Activated CD4-positive, CD25-positive, alpha-beta regulatory T cell treated with anti-CD3 and anti-CD28 coated beads, Interleukin-2, amount 50 U/mL, for 24 hours (primary cell): ENCODE measurements at regions not wholly inside any gene's neighbourhood (a gene's known extent, or its start where the extent isn't known, plus 50 kb on each side); places are given as distances from the start of the nearest gene placed in this dataset.

ENCODE experiments used
- ATAC-seq, 2 donors: fragments of 150-1000 bp; cut with Tn5 transposase; one replicate each; pipeline ENCODE4 v1.10.0; 2021; ENCODE audit warnings: mild to moderate bottlenecking in 1 of 2, moderate library complexity in 1 of 2

DNA sequence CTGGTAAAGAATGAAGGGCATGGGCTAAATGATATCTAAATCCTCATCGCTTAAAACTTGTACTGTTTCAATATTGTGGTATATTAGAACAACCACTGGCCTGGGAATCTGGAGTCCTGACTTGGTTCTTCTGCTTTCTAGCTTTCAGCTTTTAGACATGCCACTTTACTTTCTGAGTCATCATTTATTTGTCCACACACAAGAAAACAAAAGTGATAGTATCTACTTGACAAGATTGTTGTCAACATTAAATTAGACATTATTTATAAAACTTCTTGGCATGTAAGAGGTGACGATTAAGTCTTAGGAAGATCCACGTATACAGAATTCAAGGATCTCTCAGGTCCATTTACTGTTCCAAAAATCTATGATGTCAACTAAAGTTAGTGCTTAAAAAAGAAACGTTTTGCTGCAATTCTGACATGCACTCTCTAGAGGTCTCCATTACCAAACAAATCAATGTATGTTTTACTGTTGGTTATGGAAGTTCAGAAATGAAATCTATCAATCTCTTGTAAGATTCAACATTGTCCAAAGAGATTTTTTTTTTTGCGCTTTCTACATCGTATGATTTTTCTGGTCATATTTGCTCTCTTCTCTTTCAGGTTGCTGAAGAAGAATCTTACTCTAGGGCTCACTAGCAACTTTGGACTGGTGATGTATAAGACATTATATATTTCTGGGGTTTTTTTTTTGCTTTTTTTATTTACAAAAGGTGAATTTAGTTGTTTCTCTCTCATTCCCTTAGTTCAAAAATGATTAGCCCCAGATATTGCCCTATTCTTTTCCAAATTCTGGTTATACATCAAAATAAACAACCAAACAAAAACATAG lies 53.6 kb upstream of the DYNC1I1 start:
- no peak for ATAC-seq

GRCh38 chr7:95716357-95717122 lies 55.8 kb upstream of the DYNC1I1 start:
- no peak for ATAC-seq

DNA sequence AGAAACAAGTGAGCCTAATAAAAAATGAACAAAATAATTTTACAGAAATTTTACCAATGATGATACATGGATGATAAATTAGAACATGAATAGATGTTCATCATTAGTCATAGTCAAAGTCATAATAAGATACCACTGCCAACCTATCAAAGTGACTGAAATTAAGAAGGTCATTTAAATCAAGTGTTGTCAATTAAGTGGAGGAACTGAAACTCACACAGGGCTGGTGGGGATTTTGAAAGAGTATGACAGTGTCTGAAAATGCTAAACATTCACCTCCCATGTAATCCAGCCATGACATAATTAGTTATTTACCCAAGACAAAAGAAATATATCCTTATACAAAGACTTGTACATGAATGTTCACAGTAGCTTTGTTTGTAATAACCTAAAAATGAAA lies 57.1 kb upstream of the DYNC1I1 start:
- ATAC-seq: peak in 1 of 2 donors; percentile 38

DNA sequence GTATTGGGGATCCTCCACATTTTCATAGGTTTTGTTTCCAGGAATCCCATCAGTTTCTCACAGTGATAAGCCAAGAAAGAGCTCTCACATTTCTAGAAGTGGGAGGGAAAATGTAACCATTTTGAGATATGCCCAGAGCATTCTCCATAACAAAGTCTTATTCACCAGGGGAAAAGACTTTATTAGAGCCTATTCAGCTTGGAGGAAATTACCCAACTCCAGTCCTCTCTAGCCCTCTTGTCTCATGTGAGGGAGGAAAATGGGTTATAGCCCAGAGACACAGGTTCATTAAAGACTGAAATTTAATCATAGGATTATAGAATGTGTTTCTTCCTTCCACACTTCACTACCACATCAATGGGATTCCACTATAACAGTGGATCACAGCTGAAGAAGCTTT lies 61.6 kb upstream of the DYNC1I1 start:
- ATAC-seq: no peak

DNA sequence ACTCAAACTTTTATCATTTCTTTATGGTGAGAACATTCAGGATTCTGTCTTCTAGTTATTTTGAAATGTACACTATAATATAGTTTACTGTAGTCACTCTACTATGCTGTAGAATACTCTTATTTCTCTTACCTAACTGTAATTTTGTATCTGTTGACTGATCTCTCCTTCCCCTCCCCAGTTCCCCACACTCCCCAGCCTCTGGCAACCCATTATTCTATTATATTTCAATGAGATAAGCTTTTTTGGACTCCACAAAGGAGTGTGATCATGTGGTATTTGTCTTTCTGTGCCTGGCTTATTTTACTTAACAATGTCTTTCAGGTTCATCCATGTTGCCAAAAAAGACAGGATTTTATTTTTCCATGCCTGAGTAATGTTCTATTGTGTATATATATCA lies 71.4 kb upstream of the DYNC1I1 start:
- ATAC-seq: no peak

DNA sequence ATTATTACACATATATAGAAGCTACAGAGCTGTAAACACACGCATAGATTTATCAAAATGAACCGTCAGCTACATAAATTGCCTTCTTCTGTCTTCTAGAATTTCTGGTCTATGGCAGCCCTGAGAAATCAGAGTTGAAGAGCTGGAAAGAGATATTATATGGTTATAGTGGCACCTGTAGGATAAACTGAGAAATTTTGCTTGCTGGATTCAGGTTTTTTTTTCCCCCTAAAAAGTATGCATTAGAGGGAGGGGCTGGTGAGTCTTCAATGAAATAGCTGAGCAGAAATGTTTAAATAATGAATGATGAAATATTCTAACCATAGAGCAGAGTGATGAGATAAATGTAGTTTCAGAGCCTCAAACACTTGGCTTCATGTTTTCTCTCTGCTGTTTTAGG lies 78.0 kb upstream of the DYNC1I1 start:
- ATAC-seq: no peak

DNA sequence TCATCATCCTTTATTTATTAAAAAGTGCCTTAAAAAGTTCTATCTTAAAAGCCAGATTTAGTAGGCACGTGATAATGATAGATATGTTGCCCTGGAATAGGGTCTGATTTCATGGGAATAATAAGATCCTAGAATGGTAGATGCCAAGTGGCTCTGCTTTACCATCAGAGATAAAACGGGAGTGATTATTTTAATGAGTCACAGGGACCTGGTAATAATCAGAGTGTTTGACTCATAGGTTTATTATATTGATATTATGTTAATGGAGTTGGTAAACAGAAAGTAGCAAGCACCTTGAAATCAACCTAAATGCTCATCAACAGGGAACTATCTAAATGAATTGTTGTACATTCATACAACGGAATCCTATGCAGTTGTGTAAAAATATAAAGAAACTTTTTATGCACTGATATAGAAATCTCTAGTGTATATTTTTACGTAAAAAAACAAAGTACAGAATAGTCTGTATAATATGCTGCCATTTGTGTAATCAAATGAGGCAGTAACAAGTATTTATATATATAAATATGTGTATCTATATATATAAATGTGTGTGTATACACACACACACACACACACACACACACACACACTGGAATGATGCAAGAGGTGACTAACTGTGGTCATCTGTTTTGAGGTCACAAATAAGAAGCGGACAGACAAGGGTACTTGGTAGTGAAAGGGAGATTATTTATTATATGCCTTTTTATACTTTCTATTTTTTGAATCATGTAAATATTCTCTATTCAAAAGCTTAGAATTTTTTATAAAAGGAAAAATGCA lies 78.6 kb upstream of the DYNC1I1 start:
- no peak for ATAC-seq

DNA sequence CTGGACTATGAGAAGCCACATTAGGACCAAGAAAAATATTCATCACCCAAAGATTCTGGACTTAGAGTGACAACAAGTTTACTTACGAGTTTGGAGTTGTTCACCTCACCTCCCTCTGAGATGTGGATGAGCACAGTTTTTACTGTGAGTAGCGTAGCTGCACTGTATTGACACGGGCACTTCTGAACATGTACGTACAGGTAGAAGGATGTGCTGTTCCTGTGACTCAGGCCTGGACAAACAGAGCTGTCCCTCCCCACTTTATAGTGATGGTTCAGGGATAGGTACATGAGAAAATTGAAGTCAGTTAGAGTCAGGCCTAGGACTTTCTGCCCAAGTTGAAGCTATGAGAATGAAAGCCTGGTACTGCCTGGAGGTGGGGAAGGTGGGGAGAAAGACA lies 80.9 kb upstream of the DYNC1I1 start:
- no peak for ATAC-seq

- no peak for ATAC-seq
Observed at GRCh38 chr7:95690367-95690947, 81.9 kb upstream of the DYNC1I1 start.

DNA sequence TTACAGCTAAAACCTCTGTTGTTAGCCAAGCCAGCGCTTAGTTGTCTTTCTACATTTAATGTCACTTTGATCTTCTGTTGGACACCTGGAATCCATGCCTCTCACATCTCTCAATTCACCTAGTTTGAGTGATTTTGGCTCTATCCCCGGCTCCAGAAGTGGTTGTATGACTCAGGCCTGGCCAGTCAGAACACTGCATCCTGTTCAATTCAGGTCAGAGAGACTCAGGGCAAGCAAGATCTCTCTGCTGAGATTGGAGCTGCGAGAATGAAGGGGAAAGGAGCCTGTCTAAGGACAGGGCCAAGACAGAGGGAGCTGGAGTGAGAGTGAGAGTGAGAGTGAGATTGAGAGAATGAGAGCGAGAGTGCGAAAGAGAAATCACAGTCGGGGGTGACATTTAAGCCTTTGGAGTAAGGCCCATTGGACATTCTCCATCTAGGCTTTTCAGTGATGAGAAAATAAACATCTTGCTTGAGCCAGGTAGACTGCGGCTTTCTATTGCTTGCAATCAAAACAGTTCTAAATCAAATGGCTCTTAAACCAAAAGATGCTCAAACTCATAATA lies 83.3 kb upstream of the DYNC1I1 start:
- ATAC-seq: no peak

DNA sequence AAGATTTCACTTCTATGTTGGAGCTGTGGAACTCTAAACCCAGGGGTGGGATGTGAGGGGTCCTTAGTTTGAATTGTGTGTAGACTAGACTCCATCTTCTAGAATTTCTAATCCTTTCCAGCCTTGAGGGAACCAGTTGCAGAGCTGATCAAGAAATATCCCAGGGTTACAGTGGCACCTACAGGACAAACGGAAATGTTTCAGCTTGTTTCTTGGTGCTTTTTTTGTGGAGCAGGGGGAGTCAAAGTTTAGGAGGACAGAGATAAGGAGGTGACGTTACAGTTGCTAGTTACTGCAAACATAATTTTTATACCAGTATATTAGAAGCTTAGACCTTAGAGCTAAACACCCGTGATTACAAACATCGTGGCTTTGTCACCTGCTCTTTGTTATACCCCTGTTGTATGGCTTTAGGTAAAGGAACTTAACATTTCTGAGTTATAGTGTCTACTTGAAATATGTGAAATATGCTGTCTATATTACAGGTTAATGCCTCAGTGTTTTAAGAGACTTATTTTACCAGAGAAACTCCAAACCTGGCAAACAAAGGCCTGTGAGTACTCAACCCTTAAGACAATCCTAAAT lies 84.5 kb upstream of the DYNC1I1 start:
- no peak for ATAC-seq

- ATAC-seq: no peak
Observed at GRCh38 chr7:95686109-95686508, 86.2 kb upstream of the DYNC1I1 start.

GRCh38 chr7:95684505-95684904 lies 87.8 kb upstream of the DYNC1I1 start:
- no peak for ATAC-seq

DNA sequence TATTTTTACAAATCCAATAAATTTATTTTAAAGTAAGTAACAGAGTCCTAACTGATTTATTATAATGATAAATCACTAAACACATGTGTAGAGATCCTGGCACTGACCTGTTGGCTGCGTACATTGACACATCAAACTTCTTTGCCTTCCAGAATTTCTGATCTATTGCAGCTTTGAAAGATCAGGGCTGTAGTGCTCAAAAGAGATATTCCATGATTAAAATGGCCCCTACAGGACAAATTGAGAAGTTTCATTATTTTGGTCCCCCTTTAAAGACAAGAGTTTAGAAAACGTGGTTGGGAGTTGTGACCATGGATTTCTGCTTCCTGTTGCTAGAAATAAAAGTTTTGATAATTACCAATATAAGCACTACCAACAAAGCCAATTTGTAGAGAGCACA lies 87.7 kb upstream of the PDK4 start:
- ATAC-seq: no peak

DNA sequence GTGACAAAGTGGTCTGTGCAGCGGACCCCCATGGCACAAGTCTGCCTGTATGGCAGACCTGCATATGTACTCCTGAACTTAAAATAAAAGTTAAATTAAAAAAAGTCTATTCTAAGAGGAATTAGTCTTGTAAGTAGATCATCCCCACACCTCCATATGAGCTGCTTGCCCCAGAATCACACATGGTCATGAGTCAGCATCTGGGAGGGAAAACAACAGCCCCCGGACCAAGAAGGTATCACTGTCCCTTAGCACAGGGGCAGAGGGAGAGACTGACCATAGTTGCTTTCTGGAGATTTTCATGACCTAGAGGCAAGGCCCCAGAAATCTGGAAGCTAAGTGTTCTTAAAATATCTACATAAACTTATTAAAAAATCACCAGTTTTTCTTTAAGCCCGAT lies 86.6 kb upstream of the PDK4 start:
- no peak for ATAC-seq

GRCh38 chr7:95676691-95677090 lies 80.4 kb upstream of the PDK4 start:
- ATAC-seq: no peak

- ATAC-seq: no peak
Observed at GRCh38 chr7:95675632-95676031, 79.3 kb upstream of the PDK4 start.

- ATAC-seq: no peak
Observed at GRCh38 chr7:95675016-95675415, 78.7 kb upstream of the PDK4 start.

DNA sequence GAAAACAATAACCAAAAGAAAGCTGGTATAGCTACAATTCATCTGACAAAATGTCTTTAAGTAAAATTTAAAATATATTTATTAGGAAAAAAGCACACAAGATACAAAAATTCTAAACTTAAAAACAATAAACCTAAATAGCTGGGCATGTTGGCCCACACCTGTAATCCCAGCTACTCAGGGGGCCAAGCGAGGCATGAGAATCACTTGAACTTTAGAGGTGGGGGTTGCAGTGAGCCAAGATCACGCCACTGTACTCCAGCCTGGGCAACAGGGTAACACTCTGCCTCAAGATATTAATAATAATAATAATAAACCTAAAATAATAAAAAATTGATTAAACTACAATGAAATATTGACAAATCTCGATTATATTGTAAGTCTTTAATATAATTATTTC lies 77.8 kb upstream of the PDK4 start:
- no peak for ATAC-seq

GRCh38 chr7:95672434-95672833 lies 76.1 kb upstream of the PDK4 start:
- ATAC-seq: no peak

GRCh38 chr7:95669513-95669912 lies 73.2 kb upstream of the PDK4 start:
- no peak for ATAC-seq

GRCh38 chr7:95668504-95669018 lies 72.2 kb upstream of the PDK4 start:
- no peak for ATAC-seq
